ENCODE measurements at regions not wholly inside any gene's neighbourhood (a gene's known extent, or its start where the extent isn't known, plus 50 kb on each side); places are given as distances from the start of the nearest gene placed in this dataset.

GRCh38 chr15:63449731-63450130 lies 54.7 kb upstream of the USP3 start:
- DNase-seq (ENCODE audit: low read depth) = no peak

GRCh38 chr15:63450884-63451225 lies 53.5 kb upstream of the USP3 start:
- TF ChIP-seq, protein P1, sequence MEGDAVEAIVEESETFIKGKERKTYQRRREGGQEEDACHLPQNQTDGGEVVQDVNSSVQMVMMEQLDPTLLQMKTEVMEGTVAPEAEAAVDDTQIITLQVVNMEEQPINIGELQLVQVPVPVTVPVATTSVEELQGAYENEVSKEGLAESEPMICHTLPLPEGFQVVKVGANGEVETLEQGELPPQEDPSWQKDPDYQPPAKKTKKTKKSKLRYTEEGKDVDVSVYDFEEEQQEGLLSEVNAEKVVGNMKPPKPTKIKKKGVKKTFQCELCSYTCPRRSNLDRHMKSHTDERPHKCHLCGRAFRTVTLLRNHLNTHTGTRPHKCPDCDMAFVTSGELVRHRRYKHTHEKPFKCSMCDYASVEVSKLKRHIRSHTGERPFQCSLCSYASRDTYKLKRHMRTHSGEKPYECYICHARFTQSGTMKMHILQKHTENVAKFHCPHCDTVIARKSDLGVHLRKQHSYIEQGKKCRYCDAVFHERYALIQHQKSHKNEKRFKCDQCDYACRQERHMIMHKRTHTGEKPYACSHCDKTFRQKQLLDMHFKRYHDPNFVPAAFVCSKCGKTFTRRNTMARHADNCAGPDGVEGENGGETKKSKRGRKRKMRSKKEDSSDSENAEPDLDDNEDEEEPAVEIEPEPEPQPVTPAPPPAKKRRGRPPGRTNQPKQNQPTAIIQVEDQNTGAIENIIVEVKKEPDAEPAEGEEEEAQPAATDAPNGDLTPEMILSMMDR (conservative IDR thresholded peaks at IDR 0.05; ENCODE audit: control insufficient read depth, insufficient read depth, low read depth, low read length) = no peak
- no peak for DNase-seq (ENCODE audit: low read depth)
- no peak overlapping the region for H3K4me3 ChIP-seq (ENCODE audit: control insufficient read depth, low read depth, low read length)

More at GRCh38 chr15:63449731-63450130, 54.7 kb upstream of the USP3 start:
- TF ChIP-seq, protein P1 (conservative IDR thresholded peaks at IDR 0.05; ENCODE audit: control insufficient read depth, insufficient read depth, low read depth, low read length) = no peak
- no peak overlapping the region for H3K4me3 ChIP-seq (ENCODE audit: control insufficient read depth, low read depth, low read length)

DNA sequence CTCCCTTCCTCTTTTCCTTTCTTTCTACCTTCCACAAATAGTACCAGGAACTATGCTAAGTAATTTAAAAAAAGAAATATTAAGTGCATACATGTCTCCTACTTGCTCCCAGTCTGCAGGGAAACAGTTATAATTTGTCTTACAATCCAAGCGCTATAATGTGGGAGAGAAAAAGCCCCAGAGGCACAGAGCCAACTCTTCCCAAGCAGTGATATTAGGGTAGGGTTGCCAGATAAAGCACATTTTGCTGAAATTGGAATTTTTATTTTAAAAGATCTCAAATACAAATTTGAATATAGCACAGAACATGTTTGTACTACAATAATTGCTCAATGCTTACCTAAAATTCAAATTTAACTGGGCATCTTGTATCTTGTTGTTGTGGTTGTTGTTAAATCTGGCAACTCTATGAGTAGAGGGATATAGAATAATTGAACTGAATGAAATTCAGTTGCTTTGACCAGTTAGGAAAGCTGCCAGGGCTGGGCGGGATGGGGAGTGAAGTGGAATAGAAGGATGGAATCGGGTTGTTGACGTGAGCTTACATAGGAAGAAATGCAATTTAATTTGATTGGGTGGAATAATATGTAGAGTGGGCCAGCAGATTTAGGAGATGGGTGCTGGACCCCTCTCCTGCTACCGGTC lies 52.6 kb upstream of the USP3 start:
- TF ChIP-seq, protein P1 (conservative IDR thresholded peaks at IDR 0.05; ENCODE audit: control insufficient read depth, insufficient read depth, low read depth, low read length) = no peak
- no peak for DNase-seq (ENCODE audit: low read depth)
- H3K4me3 ChIP-seq (ENCODE audit: control insufficient read depth, low read depth, low read length) = no peak overlapping the region

GRCh38 chr15:63452552-63453136 lies 51.7 kb upstream of the USP3 start:
- no peak overlapping the region for H3K4me3 ChIP-seq (ENCODE audit: control insufficient read depth, low read depth, low read length)
- TF ChIP-seq, protein P1 (conservative IDR thresholded peaks at IDR 0.05; ENCODE audit: control insufficient read depth, insufficient read depth, low read depth, low read length) = no peak
- no peak for DNase-seq (ENCODE audit: low read depth)

GRCh38 chr15:63453186-63453905 lies 51.0 kb upstream of the USP3 start:
- no peak overlapping the region for H3K4me3 ChIP-seq (ENCODE audit: control insufficient read depth, low read depth, low read length)
- DNase-seq (ENCODE audit: low read depth) = no peak
- TF ChIP-seq, protein P1 (conservative IDR thresholded peaks at IDR 0.05; ENCODE audit: control insufficient read depth, insufficient read depth, low read depth, low read length) = no peak

- TF ChIP-seq, protein P1 (conservative IDR thresholded peaks at IDR 0.05; ENCODE audit: control insufficient read depth, insufficient read depth, low read depth, low read length) = no peak
- DNase-seq (ENCODE audit: low read depth) = no peak
- H3K4me3 ChIP-seq (ENCODE audit: control insufficient read depth, low read depth, low read length) = no peak overlapping the region
Observed at GRCh38 chr15:63454503-63455211, 49.7 kb upstream of the USP3 start.

Data from fibroblast of mammary gland (primary cell).